H1 (cell line): ENCODE measurements at regions not wholly inside any gene's neighbourhood (a gene's known extent, or its start where the extent isn't known, plus 50 kb on each side); places are given as distances from the start of the nearest gene placed in this dataset.

Experiments used
- CTCF ChIA-PET: fragments of 300-600 bp; sonication (Branson Sonifier 250); formaldehyde crosslinking; loops from one replicate; lab custom pipeline; 2021; ENCODE audit not compliant: partially characterized antibody; lab: Charles Lee
- POLR2A ChIA-PET: fragments of 300-600 bp; sonication (Branson Sonifier 250); formaldehyde crosslinking; loops from one replicate; lab custom pipeline; 2021; ENCODE audit warnings: inconsistent platforms; ENCODE audit not compliant: partially characterized antibody; lab: Charles Lee
- DNase-seq, 2 experiments: peaks; one replicate each; pipeline versions ENCODE4 v3.0.0 to v3.0.0-alpha.2; 2010 to 2022; ENCODE audit warnings: low spot score in 2 of 2, low read depth in 1 of 2, mixed read lengths in 1 of 2
- FAIRE-seq: peaks from 2 replicates; lab custom pipeline; 2011; peaks lifted over from hg19 to GRCh38; lab: Jason Lieb, UNC
- H2AFZ ChIP-seq: 2 replicates; pipeline ENCODE4 v1.8.1; 2012; ENCODE audit warnings: low read length, inconsistent platforms
- H2AK5ac ChIP-seq: 2 replicates; pipeline ENCODE4 v1.6.1; 2013; ENCODE audit warnings: low read depth, low read length
- H2BK120ac ChIP-seq: replicated peaks from 2 replicates; pipeline ENCODE3; 2013; ENCODE audit warnings: low read depth, low read length, inconsistent platforms
- H2BK12ac ChIP-seq: 2 replicates; pipeline ENCODE4 v1.6.1; 2013; ENCODE audit warnings: low read depth, low read length
- H2BK15ac ChIP-seq: 2 replicates; pipeline ENCODE4 v1.6.1; 2013; ENCODE audit warnings: low read length
- H2BK20ac ChIP-seq: 2 replicates; pipeline ENCODE4 v1.6.1; 2013; ENCODE audit warnings: low read length
- H2BK5ac ChIP-seq: 2 replicates; pipeline ENCODE4 v1.6.1; 2013; ENCODE audit warnings: low read depth, low read length
- H3K14ac ChIP-seq: 2 replicates; pipeline ENCODE4 v1.6.1; 2013; ENCODE audit warnings: inconsistent platforms; ENCODE audit not compliant: insufficient read length
- H3K18ac ChIP-seq: 2 replicates; pipeline ENCODE4 v1.6.1; 2013; ENCODE audit warnings: low read length; ENCODE audit errors: extremely low read depth
- H3K23ac ChIP-seq: 2 replicates; pipeline ENCODE4 v1.6.1; 2013; ENCODE audit warnings: inconsistent platforms; ENCODE audit not compliant: insufficient read length
- H3K23me2 ChIP-seq: 2 replicates; pipeline ENCODE4 v1.6.1; 2013; ENCODE audit warnings: low read depth, low read length
- H3K27ac ChIP-seq: 2 replicates; pipeline ENCODE4 v1.6.1; 2011; ENCODE audit warnings: low read depth, low read length, inconsistent platforms
- H3K27me3 ChIP-seq, 4 experiments: replicated peaks in 1 of 4; 1 replicate in 1 of 4; 2 replicates in 3 of 4; pipeline versions ENCODE4 v1.6.1 to v1.8.1; 2011 to 2013; ENCODE audit warnings: low read length in 3 of 4, mild to moderate bottlenecking in 3 of 4, inconsistent platforms in 2 of 4, mixed read lengths in 2 of 4, moderate library complexity in 1 of 4; ENCODE audit not compliant: control insufficient read depth in 3 of 4, insufficient read depth in 3 of 4; ENCODE audit errors: extremely low read depth in 1 of 4
- H3K36me3 ChIP-seq, 4 experiments: 2 replicates each; pipeline versions ENCODE4 v1.6.1 to v1.8.1; 2011 to 2013; ENCODE audit warnings: mild to moderate bottlenecking in 4 of 4, low read length in 3 of 4, moderate library complexity in 2 of 4, control low read depth in 1 of 4, inconsistent platforms in 1 of 4; ENCODE audit not compliant: insufficient read depth in 4 of 4, control insufficient read depth in 2 of 4
- H3K4ac ChIP-seq: replicated peaks from 2 replicates; pipeline ENCODE3; 2013; ENCODE audit warnings: low read length, low read depth, mixed read lengths, inconsistent platforms; ENCODE audit not compliant: insufficient read length
- H3K4me1 ChIP-seq, 4 experiments: replicated peaks in 1 of 4; 1 replicate in 1 of 4; 2 replicates in 3 of 4; pipeline versions ENCODE4 v1.6.1 to v1.8.1; 2011 to 2013; ENCODE audit warnings: low read length in 3 of 4, inconsistent platforms in 2 of 4, mixed read lengths in 1 of 4; ENCODE audit not compliant: insufficient read depth in 4 of 4, control insufficient read depth in 3 of 4
- H3K4me2 ChIP-seq, 2 experiments: 2 replicates each; pipeline versions ENCODE4 v1.6.1 to v1.8.1; 2011 to 2013; ENCODE audit warnings: low read depth in 2 of 2, low read length in 2 of 2, control low read depth in 1 of 2, inconsistent platforms in 1 of 2, mild to moderate bottlenecking in 1 of 2; ENCODE audit not compliant: insufficient read depth in 1 of 2
- H3K4me3 ChIP-seq, 4 experiments: fragments of 200-600, 300-600 bp in 1 of 4; sonication (generic), shearing (Covaris generic), sonication (Bioruptor Twin) in 1 of 4; 2 replicates each; pipeline versions ENCODE4 v1.5.1 to v1.8.1; 2011 to 2016; ENCODE audit warnings: low read length in 4 of 4, low read depth in 3 of 4, control low read depth in 2 of 4, inconsistent platforms in 2 of 4, mild to moderate bottlenecking in 2 of 4, mixed read lengths in 1 of 4, moderate library complexity in 1 of 4; ENCODE audit not compliant: insufficient read depth in 2 of 4; ENCODE audit errors: extremely low read depth in 1 of 4
- H3K56ac ChIP-seq: replicated peaks from 2 replicates; pipeline ENCODE3; 2013; ENCODE audit warnings: low read depth, mild to moderate bottlenecking, mixed read lengths, low read length, inconsistent platforms; ENCODE audit not compliant: insufficient read length
- H3K79me1 ChIP-seq: 2 replicates; pipeline ENCODE4 v1.6.1; 2013; ENCODE audit warnings: low read depth, low read length, control low read depth
- H3K79me2 ChIP-seq, 2 experiments: 2 replicates each; pipeline versions ENCODE4 v1.6.1 to v1.8.1; 2012 to 2013; ENCODE audit warnings: low read length in 2 of 2, mild to moderate bottlenecking in 2 of 2, inconsistent platforms in 1 of 2; ENCODE audit not compliant: insufficient read depth in 2 of 2, control insufficient read depth in 1 of 2
- H3K9ac ChIP-seq, 4 experiments: replicated peaks in 1 of 4; 1 replicate in 1 of 4; 2 replicates in 3 of 4; pipeline versions ENCODE4 v1.6.1 to v1.8.1; 2011 to 2013; ENCODE audit warnings: low read depth in 3 of 4, low read length in 3 of 4, control low read depth in 2 of 4, mild to moderate bottlenecking in 2 of 4, moderate library complexity in 2 of 4, inconsistent platforms in 1 of 4; ENCODE audit errors: extremely low read depth in 1 of 4
- H3K9me3 ChIP-seq, 2 experiments: 2 replicates each; pipeline versions ENCODE4 v1.6.1 to v1.8.1; 2012 to 2013; ENCODE audit warnings: mild to moderate bottlenecking in 2 of 2, moderate library complexity in 2 of 2, control low read depth in 1 of 2, inconsistent platforms in 1 of 2, low read depth in 1 of 2, low read length in 1 of 2, mixed read lengths in 1 of 2; ENCODE audit not compliant: insufficient read depth in 2 of 2
- H4K20me1 ChIP-seq, 2 experiments: replicated peaks in 1 of 2; 2 replicates each; pipeline versions ENCODE3 to v1.8.1; 2011 to 2013; ENCODE audit warnings: inconsistent platforms in 2 of 2, low read length in 2 of 2, mild to moderate bottlenecking in 1 of 2; ENCODE audit not compliant: insufficient read depth in 2 of 2, control insufficient read depth in 1 of 2
- H4K5ac ChIP-seq: 2 replicates; pipeline ENCODE4 v1.6.1; 2013; ENCODE audit warnings: low read length, low read depth, mixed read lengths, inconsistent platforms; ENCODE audit not compliant: insufficient read length
- H4K8ac ChIP-seq: 2 replicates; pipeline ENCODE4 v1.8.0; 2013; ENCODE audit warnings: mild to moderate bottlenecking, moderate library complexity, low read length, inconsistent platforms; ENCODE audit not compliant: insufficient read depth; ENCODE audit errors: extremely low read depth
- H4K91ac ChIP-seq: replicated peaks from 2 replicates; pipeline ENCODE3; 2013; ENCODE audit warnings: low read length, mixed read lengths, inconsistent platforms; ENCODE audit not compliant: insufficient read length
- CHD1 ChIP-seq: IDR thresholded peaks from 2 replicates; pipeline ENCODE4 v1.6.1; 2012; ENCODE audit warnings: low read depth, low read length, improper control_type of control experiment
- E2F6 ChIP-seq: IDR thresholded peaks from 2 replicates; pipeline ENCODE4 v1.6.1; 2012; ENCODE audit warnings: inconsistent platforms
- GABPA ChIP-seq: IDR thresholded peaks from 2 replicates; pipeline ENCODE4 v1.6.1; 2011; ENCODE audit warnings: mild to moderate bottlenecking, low read length, moderate library complexity, borderline replicate concordance; ENCODE audit not compliant: insufficient read depth
- KDM1A ChIP-seq: fragments of 200-600, 300-600 bp; sonication (generic); IDR thresholded peaks from 2 replicates; pipeline ENCODE4 v1.7.1; 2016; ENCODE audit warnings: mild to moderate bottlenecking, low read length, borderline replicate concordance
- RFX5 ChIP-seq: IDR thresholded peaks from 2 replicates; pipeline ENCODE4 v1.6.1; 2011; ENCODE audit warnings: low read depth, low read length, improper control_type of control experiment, borderline replicate concordance
- TCF12 ChIP-seq: IDR thresholded peaks from 2 replicates; pipeline ENCODE4 v1.6.1; 2011; ENCODE audit warnings: low read depth, mild to moderate bottlenecking, low read length
- YY1 ChIP-seq: IDR thresholded peaks from 2 replicates; pipeline ENCODE4 v1.6.1; 2011; ENCODE audit warnings: low read depth, mild to moderate bottlenecking, low read length
- WGBS, 2 experiments: shearing (Covaris generic) in 1 of 2; methylation state at CpG; one replicate each; pipeline versions ENCODE4 v1.1.6 to v1.1.7; 2013 to 2015; ENCODE audit warnings: low lambda C conversion rate in 2 of 2, mixed read lengths in 2 of 2, inconsistent platforms in 1 of 2, low coverage in 1 of 2, missing lambda C conversion rate in 1 of 2; ENCODE audit not compliant: insufficient replicate concordance in 2 of 2, insufficient coverage in 1 of 2, insufficient read length in 1 of 2; ENCODE audit errors: extremely low coverage in 1 of 2, missing lambda C conversion rate in 1 of 2; 5-methylcytosine and 5-hydroxymethylcytosine counted together
- TF ChIP-seq, protein P1 (sequence below): IDR thresholded peaks from 2 replicates; pipeline ENCODE4 v1.6.1; 2011; ENCODE audit warnings: low read depth, mild to moderate bottlenecking, low read length; ENCODE audit not compliant: insufficient read depth
- TF ChIP-seq, protein P2 (sequence below): IDR thresholded peaks from 2 replicates; pipeline ENCODE4 v1.6.1; 2012; ENCODE audit warnings: inconsistent platforms

DNA sequence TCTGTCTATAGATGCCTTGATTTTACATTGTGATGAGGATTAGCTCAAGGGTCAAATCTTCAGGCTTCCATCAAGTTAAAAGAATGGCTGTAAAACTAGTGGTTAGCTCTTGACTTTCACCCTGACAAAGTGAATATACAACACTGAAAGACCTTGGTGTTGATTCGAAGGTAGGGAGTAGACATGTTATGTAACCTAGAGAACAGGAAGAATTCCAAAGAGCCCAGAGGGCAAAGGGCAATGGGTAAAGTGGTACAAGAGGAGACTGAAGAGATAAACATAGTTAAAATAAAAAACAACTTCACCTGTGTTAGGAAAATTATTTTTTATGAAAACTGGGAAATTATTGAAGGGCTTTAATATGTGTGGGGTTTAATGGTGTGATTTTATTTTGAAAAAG, 833.2 kb upstream of the KLHL1 start:
- Histone ChIP-seq H4K91ac (no peak overlapping the region), H3K27ac (no peak overlapping the region), H3K36me3 (no peaks in the 10 kb centered on the region), H3K18ac (no peak overlapping the region), H2BK15ac (no peak overlapping the region), H3K27me3 (no peaks in the 10 kb centered on the region), H3K79me2 (no peaks in the 10 kb centered on the region), H4K20me1 (no peaks in the 10 kb centered on the region), H3K4me1 (no peaks in the 10 kb centered on the region), H4K5ac (no peak overlapping the region), H3K4ac (no peak overlapping the region), H4K8ac (no peak overlapping the region), H3K23me2 (no peaks in the 10 kb centered on the region), H3K9ac (no peak overlapping the region), H2AFZ (no peak overlapping the region), H3K79me1 (no peaks in the 10 kb centered on the region), H2BK120ac (no peak overlapping the region), H3K23ac (no peak overlapping the region), H3K4me3 (no peak overlapping the region), H2BK5ac (no peak overlapping the region), H3K14ac (no peak overlapping the region), H3K9me3 (no peaks in the 10 kb centered on the region), H2BK12ac (no peak overlapping the region), H2BK20ac (no peak overlapping the region), H3K4me2 (no peak overlapping the region), H2AK5ac (no peak overlapping the region), H3K56ac (no peak overlapping the region)
- TF ChIP-seq TCF12, result no peak
- no peak for TF ChIP-seq YY1
- TF ChIP-seq, protein P1, sequence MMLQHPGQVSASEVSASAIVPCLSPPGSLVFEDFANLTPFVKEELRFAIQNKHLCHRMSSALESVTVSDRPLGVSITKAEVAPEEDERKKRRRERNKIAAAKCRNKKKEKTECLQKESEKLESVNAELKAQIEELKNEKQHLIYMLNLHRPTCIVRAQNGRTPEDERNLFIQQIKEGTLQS, result no peak
- no peak for TF ChIP-seq GABPA
- no peak for TF ChIP-seq RFX5
- no peak for TF ChIP-seq E2F6
- no peak for TF ChIP-seq CHD1
- TF ChIP-seq KDM1A, result no peak
- TF ChIP-seq, protein P2, sequence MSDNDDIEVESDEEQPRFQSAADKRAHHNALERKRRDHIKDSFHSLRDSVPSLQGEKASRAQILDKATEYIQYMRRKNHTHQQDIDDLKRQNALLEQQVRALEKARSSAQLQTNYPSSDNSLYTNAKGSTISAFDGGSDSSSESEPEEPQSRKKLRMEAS, result no peak
- whole genome bisulfite sequencing, 2 experiments, result 90% methylated on average over 1 of the region's 1 CpG; no CpG with 5 or more reads in 1 of the 2 experiments
- DNase-seq (no peak), FAIRE-seq (no peak)
- ChIA-PET POLR2A (no interaction called here), CTCF (no interaction called here)
